Right hindlimb (tissue), 1 donor: ENCODE measurements at regions not wholly inside any gene's neighbourhood (a gene's known extent, or its start where the extent isn't known, plus 50 kb on each side); places are given as distances from the start of the nearest gene placed in this dataset.
A peak's percentile ranks its signal among the peaks of the same experiment; 100 is the strongest.
"Not testable (repeated sequence)": the region's sequence is repeated elsewhere in the genome, so short reads cannot be mapped to it uniquely, and the experiment has no call there.

Experiments used
- DNase-seq: peaks from one replicate; pipeline ENCODE4 v3.0.0-alpha.2; 2018

DNA sequence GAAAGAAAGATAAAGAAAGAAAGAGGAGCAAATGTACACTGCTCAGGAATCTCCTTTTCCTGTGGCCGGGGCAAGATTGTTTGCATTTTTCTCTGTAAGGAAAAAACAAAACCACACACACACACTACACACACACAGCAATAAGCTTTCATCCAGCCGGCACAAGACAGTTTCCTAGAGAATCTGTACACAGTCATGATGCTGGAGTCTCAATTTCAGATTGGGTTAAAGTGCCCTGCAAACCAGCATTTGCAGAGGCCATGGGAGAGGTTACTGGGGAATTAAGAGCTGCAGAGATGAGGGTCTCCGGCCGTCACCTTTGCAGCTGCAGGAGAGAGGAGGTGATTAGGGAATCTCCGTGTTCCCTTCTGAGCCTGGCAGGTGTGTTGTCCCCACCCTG lies 1607.5 kb downstream of the RPIA start:
- DNase-seq, result not testable (repeated sequence)

- peak; percentile 3 for DNase-seq
These were observed 1631.5 kb downstream of the RPIA start for GRCh38 chr2:90322982-90323381.

GRCh38 chr2:90323612-90324558 lies 1632.4 kb downstream of the RPIA start:
- DNase-seq, result peak; percentile 38

DNA sequence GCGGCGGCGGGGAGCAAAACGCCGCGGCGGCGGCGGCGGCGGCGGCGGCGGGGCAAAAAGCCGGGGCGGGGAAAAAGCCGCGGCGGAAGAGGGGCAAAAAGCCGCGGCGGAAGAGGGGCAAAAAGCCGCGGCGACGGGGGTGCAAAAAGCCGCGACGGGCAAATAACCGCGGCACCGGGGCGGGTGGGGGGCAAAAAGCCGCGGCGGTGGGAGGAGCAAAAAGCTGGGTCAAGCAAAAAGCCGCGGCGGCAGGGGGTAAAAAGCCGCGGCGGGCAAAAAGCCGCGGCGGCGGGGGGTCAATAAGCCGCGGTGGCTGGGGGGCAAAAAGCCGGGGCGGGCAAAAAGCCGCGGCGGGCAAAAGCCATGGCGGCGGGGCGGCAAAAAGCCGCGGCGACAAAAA lies 1633.2 kb downstream of the RPIA start:
- DNase-seq, result not testable (repeated sequence)

DNA sequence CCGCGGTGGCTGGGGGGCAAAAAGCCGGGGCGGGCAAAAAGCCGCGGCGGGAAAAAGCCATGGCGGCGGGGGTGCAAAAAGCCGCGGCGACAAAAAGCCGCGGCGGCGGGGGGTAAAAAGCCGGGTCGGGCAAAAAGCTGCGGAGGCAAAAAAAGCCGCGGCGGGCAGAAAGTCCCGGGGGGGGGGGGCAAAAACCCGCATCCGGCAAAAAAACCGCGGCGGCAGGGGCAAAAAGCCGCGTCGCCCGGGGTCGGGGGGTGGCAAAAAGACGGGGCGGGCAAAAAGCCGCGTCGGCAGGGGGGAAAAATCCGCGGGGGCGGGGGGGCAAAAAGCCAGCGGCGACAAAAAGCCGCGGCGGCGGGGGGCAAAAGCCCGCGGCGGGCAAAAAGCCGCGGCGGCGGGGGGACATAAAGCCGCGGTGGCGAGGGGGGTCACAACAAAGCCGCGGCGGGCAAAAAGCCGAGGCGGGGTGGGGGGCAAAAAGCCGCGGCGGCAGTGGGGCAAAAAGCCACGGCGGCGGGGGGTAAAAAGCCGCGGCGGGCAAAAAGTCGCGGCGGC lies 1634.4 kb downstream of the RPIA start:
- peak; percentile 7 for DNase-seq

- DNase-seq, result not testable (repeated sequence)
These were observed 1664.1 kb downstream of the RPIA start for GRCh38 chr2:90355546-90355945.

DNA sequence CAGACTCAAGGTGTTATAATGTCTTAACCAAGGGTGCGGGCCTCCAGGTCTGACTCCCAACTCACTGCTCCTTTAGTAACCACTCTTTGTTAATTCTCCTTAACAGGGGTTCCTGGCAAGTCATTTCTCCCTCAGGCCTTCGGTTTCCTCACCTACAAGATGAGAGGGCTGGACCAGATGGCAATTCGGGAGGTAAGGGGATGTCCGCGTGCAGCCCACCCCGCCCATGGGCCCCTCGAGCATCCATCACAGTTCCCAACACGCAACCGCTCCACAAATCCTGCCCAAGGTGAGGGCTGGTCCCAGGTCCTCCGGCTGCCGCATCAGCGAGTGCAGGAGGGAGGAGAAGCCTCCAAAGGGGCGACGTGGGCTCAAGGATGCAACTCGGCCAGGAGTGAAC lies 1667.9 kb downstream of the RPIA start:
- not testable (repeated sequence) for DNase-seq

DNA sequence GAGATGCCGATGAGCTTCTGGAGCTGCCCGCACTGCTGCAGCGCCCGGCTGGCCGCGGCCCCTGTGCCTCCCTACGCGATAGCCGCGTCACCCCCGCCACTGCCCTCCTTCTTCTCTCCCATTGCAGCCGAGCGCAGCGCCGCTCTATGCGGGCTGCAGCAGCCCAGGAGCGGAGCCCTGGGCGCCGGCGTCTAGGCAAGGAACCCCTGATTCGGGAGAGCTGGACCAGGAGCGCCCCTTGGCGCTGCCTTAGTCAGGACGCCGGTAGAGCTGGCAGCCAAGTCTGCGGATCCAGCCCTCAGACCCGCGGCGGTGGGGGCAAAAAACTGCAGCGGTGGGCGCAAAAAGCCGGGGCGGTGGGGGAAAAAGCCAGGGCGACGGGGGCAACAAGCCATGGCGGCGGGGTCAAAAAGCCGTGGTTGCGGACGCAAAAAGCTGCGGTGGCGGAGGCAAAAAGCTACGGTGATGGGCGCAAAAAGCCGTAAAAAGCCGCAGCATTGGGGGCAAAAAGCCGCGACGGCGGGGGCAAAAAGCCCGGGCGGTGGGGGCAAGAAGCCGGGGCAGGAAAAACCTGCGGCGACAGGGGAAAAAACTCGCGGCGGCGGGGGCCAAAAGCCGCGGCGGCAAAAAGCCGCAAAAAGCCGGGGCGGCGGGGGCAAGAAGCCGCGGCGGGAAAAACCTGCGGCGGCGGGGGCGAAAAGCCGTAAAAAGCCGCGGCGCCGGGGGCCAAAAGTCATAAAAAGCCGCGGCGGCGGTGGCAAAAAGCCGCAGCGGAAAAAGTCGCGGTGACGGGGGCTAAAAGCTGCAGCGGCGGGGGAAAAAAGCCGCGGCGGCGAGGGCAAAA lies 1668.6 kb downstream of the RPIA start:
- DNase-seq, result peak; percentile 1

DNA sequence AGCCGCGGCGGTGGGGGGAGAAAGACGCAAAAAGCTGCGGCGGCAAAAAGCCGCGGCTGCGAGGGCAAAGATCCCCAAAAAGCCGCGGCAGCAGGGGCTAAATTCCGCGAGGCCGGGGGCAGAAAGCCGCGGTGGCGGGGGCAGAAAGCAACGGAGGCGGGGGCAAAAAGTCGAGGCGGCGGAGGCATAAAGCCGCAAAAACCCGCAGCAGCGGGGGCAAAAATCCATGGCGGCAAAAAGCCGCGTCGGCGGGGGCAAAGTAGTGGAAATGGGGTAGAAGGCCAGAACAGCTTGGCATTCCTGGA lies 1669.2 kb downstream of the RPIA start:
- DNase-seq, result not testable (repeated sequence)
